ENCODE measurements at regions not wholly inside any gene's neighbourhood (a gene's known extent, or its start where the extent isn't known, plus 50 kb on each side); places are given as distances from the start of the nearest gene placed in this dataset.
"Not testable (repeated sequence)": the region's sequence is repeated elsewhere in the genome, so short reads cannot be mapped to it uniquely, and the experiment has no call there.

GRCh38 chr1:81509594-81509993 lies 291.1 kb upstream of the ADGRL2 start:
- intact Hi-C loops (cut with DNase I): no loop called here
- H3K27me3 ChIP-seq (replicated peaks; ENCODE audit: insufficient read depth): no peaks in the 10 kb centered on the region
- DNase-seq (ENCODE audit: low spot score): peak; percentile 80
- TF ChIP-seq POLR2A (IDR thresholded peaks at IDR 0.05) (no peak), POLR2AphosphoS5 (IDR thresholded peaks at IDR 0.05) (peak; percentile 82)
- TF ChIP-seq, protein P1, sequence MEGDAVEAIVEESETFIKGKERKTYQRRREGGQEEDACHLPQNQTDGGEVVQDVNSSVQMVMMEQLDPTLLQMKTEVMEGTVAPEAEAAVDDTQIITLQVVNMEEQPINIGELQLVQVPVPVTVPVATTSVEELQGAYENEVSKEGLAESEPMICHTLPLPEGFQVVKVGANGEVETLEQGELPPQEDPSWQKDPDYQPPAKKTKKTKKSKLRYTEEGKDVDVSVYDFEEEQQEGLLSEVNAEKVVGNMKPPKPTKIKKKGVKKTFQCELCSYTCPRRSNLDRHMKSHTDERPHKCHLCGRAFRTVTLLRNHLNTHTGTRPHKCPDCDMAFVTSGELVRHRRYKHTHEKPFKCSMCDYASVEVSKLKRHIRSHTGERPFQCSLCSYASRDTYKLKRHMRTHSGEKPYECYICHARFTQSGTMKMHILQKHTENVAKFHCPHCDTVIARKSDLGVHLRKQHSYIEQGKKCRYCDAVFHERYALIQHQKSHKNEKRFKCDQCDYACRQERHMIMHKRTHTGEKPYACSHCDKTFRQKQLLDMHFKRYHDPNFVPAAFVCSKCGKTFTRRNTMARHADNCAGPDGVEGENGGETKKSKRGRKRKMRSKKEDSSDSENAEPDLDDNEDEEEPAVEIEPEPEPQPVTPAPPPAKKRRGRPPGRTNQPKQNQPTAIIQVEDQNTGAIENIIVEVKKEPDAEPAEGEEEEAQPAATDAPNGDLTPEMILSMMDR (IDR thresholded peaks at IDR 0.05): no peak
- WGBS: 31% methylated on average over 5 of the region's 5 CpGs
- H3K4me1 ChIP-seq (replicated peaks): no peaks in the 10 kb centered on the region
- H3K27ac ChIP-seq: no peak overlapping the region
- no peak overlapping the region for H3K4me3 ChIP-seq
- H3K36me3 ChIP-seq: no peaks in the 10 kb centered on the region
- H3K9me3 ChIP-seq: no peaks in the 10 kb centered on the region

DNA sequence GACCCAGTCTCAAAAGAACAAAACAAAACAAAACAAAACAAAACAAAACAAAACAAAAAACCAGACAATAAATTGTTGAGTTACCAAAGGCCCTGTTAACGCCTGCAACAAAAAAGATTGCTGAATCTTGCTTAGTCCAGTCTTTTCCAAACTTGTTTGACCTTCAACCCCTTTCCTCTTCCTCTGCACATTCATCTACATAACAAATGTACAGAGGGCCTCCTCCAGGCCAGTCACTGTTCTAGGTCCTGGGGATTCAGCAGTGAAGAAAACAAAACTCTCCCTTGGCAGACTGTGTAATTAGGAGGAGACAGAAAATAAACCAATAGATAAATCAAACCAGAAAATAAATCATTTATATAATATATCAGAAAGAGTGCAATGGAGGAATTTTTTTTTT lies 294.0 kb upstream of the ADGRL2 start:
- intact Hi-C loops (cut with DNase I): no loop called here
- no peaks in the 10 kb centered on the region for H3K27me3 ChIP-seq (replicated peaks; ENCODE audit: insufficient read depth)
- no peak overlapping the region for H3K4me3 ChIP-seq
- no peak overlapping the region for H3K27ac ChIP-seq
- H3K4me1 ChIP-seq (replicated peaks): no peaks in the 10 kb centered on the region
- WGBS: 100% methylated on average over 1 of the region's 1 CpG
- TF ChIP-seq POLR2AphosphoS5 (IDR thresholded peaks at IDR 0.05): no peak
- TF ChIP-seq, protein P1 (IDR thresholded peaks at IDR 0.05): no peak
- DNase-seq (ENCODE audit: low spot score): no peak
- no peaks in the 10 kb centered on the region for H3K9me3 ChIP-seq
- H3K36me3 ChIP-seq: no peaks in the 10 kb centered on the region

DNA sequence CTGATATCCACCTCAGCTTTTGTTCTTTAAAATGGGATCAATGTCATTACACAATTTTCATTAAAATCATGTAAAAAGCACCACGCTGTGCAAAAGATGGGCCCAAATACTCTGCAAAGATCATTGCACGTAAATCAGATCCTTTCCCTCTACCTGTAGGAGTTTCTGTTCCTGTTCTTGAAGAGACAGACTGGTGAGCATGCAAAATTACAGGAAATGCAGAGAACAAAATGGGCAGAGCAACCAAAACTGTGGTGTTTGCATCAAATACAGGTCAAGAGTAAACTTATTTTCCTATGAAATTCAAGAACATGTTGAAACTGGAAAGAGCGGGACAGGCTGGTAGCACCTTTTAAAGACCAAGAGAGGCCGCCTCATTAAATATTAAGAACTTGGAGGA lies 294.9 kb upstream of the ADGRL2 start:
- TF ChIP-seq, protein P1 (IDR thresholded peaks at IDR 0.05): no peak
- no peak for TF ChIP-seq POLR2AphosphoS5 (IDR thresholded peaks at IDR 0.05)
- no peak for TF ChIP-seq POLR2A (IDR thresholded peaks at IDR 0.05)
- H3K9me3 ChIP-seq: no peaks in the 10 kb centered on the region
- H3K4me1 ChIP-seq (replicated peaks): no peaks in the 10 kb centered on the region
- no peak overlapping the region for H3K4me3 ChIP-seq
- 91% methylated on average over 4 of the region's 4 CpGs for WGBS
- H3K27ac ChIP-seq: no peak overlapping the region
- intact Hi-C loops (cut with DNase I): no loop called here
- DNase-seq (ENCODE audit: low spot score): no peak
- H3K27me3 ChIP-seq (replicated peaks; ENCODE audit: insufficient read depth): no peaks in the 10 kb centered on the region
- no peaks in the 10 kb centered on the region for H3K36me3 ChIP-seq

- over 99% methylated on average over 13 of the region's 16 CpGs for WGBS
- H3K4me1 ChIP-seq (replicated peaks); H3K27me3 ChIP-seq (replicated peaks; ENCODE audit: insufficient read depth); H3K4me3 ChIP-seq; H3K9me3 ChIP-seq; intact Hi-C loops (cut with DNase I); DNase-seq (ENCODE audit: low spot score); H3K27ac ChIP-seq; H3K36me3 ChIP-seq: not testable (repeated sequence)
Observed at GRCh38 chr1:81504820-81505219, 295.9 kb upstream of the ADGRL2 start.

- H3K36me3 ChIP-seq; H3K27ac ChIP-seq; intact Hi-C loops (cut with DNase I); H3K4me1 ChIP-seq (replicated peaks); H3K4me3 ChIP-seq; DNase-seq (ENCODE audit: low spot score); H3K9me3 ChIP-seq; H3K27me3 ChIP-seq (replicated peaks; ENCODE audit: insufficient read depth): not testable (repeated sequence)
- WGBS: 97% methylated on average over 18 of the region's 18 CpGs
Observed at GRCh38 chr1:81502705-81503104, 298.0 kb upstream of the ADGRL2 start.

GRCh38 chr1:81501485-81501884 lies 299.2 kb upstream of the ADGRL2 start:
- DNase-seq (ENCODE audit: low spot score); H3K4me3 ChIP-seq; H3K4me1 ChIP-seq (replicated peaks); intact Hi-C loops (cut with DNase I); H3K36me3 ChIP-seq; H3K27me3 ChIP-seq (replicated peaks; ENCODE audit: insufficient read depth); H3K27ac ChIP-seq; H3K9me3 ChIP-seq: not testable (repeated sequence)
- WGBS: 94% methylated on average over 15 of the region's 15 CpGs

- no peak overlapping the region for H3K4me3 ChIP-seq
- H3K9me3 ChIP-seq: no peaks in the 10 kb centered on the region
- no peak overlapping the region for H3K27ac ChIP-seq
- H3K4me1 ChIP-seq (replicated peaks): no peaks in the 10 kb centered on the region
- no peak for DNase-seq (ENCODE audit: low spot score)
- 73% methylated on average over 2 of the region's 2 CpGs for WGBS
- H3K36me3 ChIP-seq: no peaks in the 10 kb centered on the region
- intact Hi-C loops (cut with DNase I): no loop called here
- H3K27me3 ChIP-seq (replicated peaks; ENCODE audit: insufficient read depth): no peaks in the 10 kb centered on the region
- no peak for TF ChIP-seq POLR2A (IDR thresholded peaks at IDR 0.05)
- TF ChIP-seq POLR2AphosphoS5 (IDR thresholded peaks at IDR 0.05): no peak
- TF ChIP-seq, protein P1 (IDR thresholded peaks at IDR 0.05): no peak
Observed at GRCh38 chr1:81499487-81499886, 301.2 kb upstream of the ADGRL2 start.

Measured in prostate gland (tissue), 2 donors.